Adrenal gland (tissue), 5 donors: ENCODE measurements at regions not wholly inside any gene's neighbourhood (a gene's known extent, or its start where the extent isn't known, plus 50 kb on each side); places are given as distances from the start of the nearest gene placed in this dataset.

Source experiments
- CTCF ChIP-seq, 6 experiments: fragments of 450-650 bp in 4 of 6; fragments of 200-600 bp in 2 of 6; sonication (generic) in 1 of 6; IDR thresholded peaks; 1 replicate in 5 of 6; 2 replicates in 1 of 6; pipeline versions ENCODE4 v1.5.1 to v1.8.0; 2016 to 2021; ENCODE audit warnings: antibody characterized with exemption in 6 of 6, mild to moderate bottlenecking in 2 of 6, moderate library complexity in 1 of 6
- POLR2A ChIP-seq, 2 donors: fragments of 450-650 bp; IDR thresholded peaks; one replicate each; pipeline ENCODE4 v1.6.1; 2017; ENCODE audit warnings: antibody characterized with exemption in 2 of 2, mild to moderate bottlenecking in 2 of 2, moderate library complexity in 1 of 2
- donor health status: DM: no; HTN: no; CAD: no.

- TF ChIP-seq POLR2A (IDR thresholded peaks at IDR 0.05), result no peak
- TF ChIP-seq CTCF (IDR thresholded peaks at IDR 0.05), result no peak
These were observed 921.7 kb upstream of the KCND2 start for GRCh38 chr7:119351320-119351719.
